AG09319 (cell line): ENCODE measurements at regions not wholly inside any gene's neighbourhood (a gene's known extent, or its start where the extent isn't known, plus 50 kb on each side); places are given as distances from the start of the nearest gene placed in this dataset.

Experiments used
- DNase-seq: peaks from one replicate; pipeline ENCODE4 v3.0.0-alpha.2; 2010; ENCODE audit warnings: low read depth; ENCODE audit errors: extremely low read depth
- CTCF ChIP-seq: IDR thresholded peaks from 2 replicates; pipeline ENCODE4 v1.5.1; 2011; ENCODE audit warnings: low read depth, mild to moderate bottlenecking, inconsistent platforms, low read length, moderate library complexity

DNA sequence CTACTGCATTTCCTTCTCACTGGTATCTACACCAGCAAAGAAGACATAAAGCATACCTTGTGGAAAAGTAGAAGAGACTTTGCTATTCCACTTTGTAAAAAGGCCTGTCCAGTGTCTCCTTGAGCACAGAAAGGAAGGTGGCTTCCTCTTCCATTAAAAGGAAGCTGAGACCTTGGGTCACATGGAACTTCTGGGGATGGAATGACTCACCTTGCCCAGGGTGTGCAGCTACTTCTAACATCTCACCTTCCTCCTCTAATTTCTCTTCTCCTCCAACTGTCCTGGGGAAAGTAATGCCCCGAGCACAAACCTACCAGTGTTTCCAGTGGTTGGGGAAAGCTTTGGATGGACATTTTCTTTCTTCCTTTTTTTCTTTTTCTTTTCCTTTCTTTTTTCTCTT, 848.8 kb upstream of the MAP3K7 start:
- TF ChIP-seq CTCF = no peak
- DNase-seq = no peak

GRCh38 chr6:91434576-91434975, 847.7 kb upstream of the MAP3K7 start:
- no peak for TF ChIP-seq CTCF
- no peak for DNase-seq

- DNase-seq = no peak
These were observed 847.0 kb upstream of the MAP3K7 start for GRCh38 chr6:91433660-91434534.

DNA sequence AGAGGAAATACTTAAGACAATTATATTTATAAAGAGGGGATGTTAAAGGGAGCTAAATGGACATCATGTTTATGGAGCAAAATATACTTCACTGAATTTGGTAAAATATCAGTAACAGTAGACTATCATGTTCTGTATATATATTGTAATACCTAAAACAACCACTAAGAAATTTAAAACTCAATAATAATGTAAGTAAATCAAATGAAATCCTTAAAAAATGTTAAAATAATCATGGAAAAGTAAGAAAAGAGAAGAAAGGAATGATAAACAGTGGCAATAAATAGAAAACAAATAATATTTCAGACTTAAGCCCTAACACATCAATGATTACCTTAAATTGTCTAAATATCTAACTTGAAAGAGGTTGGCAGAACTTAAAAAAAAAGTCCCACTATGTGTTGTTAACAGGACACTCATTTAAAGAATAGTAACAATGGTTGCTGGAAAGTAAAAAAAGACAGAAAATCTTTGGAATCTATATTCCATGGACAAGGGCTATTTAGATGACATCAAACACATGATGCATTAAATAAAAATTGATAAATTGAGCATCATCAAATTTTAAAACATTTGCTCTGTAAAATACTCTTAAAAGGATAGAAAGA, 842.2 kb upstream of the MAP3K7 start:
- no peak for DNase-seq
- no peak for TF ChIP-seq CTCF

More at GRCh38 chr6:91433660-91434534, 847.0 kb upstream of the MAP3K7 start:
- TF ChIP-seq CTCF = no peak

GRCh38 chr6:91428296-91428695, 841.4 kb upstream of the MAP3K7 start:
- no peak for TF ChIP-seq CTCF

DNA sequence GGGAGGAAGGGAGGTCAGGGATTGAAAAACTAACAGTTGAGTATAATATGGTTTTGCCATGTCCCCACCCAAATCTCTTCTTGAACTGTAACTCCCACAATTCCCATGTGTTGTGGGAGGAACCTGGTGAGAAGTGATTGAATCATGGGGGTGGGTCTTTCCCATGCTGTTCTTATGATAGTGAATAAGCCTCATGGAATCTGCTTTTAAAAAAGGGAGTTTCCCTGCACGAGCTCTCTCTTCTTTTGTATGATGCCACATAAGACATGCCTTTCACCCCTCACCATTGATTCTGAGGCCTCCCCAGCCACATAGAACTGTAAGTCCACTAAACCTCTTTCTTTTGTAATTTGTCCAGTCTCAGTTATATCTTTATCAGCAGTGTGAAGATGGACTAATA, 833.4 kb upstream of the MAP3K7 start:
- no peak for TF ChIP-seq CTCF
- DNase-seq = no peak

More at GRCh38 chr6:91428296-91428695, 841.4 kb upstream of the MAP3K7 start:
- no peak for DNase-seq

DNA sequence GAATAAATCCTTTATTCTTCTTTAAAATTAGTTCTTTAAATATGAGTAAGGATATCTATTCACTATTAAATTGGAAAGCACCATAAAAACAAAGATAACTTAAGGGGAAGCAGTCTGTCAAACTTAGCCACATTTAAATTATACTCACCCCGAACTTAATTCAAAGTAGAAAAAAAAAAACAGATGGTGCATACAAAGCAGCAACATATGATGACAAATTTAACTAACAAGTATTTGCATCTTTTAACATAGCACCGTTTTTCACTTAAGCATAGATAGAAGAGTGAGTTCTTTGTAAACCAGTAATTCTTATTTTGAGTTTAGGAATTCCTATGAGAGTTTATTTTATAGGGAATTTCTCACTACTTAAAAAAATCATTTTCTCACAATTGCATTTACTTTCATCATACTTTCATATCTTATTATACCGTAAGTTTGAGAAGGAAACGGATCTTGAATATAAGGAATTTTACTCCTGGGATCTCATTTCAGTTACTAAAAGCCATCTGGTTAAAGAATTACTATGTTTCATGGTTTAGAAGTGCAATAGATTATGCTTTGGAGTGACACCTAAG, 828.2 kb upstream of the MAP3K7 start:
- no peak for DNase-seq
- TF ChIP-seq CTCF = no peak
